ENCODE measurements at regions not wholly inside any gene's neighbourhood (a gene's known extent, or its start where the extent isn't known, plus 50 kb on each side); places are given as distances from the start of the nearest gene placed in this dataset.

GRCh38 chr20:56174416-56174815, 74.1 kb upstream of the MC3R start:
- H2BK15ac ChIP-seq (ENCODE audit: low read depth, low read length) = no peak overlapping the region
- Mint-ChIP-seq H3K27me3 (ENCODE audit: low read depth) (peaks cover 2% of the 10 kb centered on the region), H3K27ac (no peak overlapping the region), H3K9me3 (peaks cover 94 to 99% of the 10 kb centered on the region in 2 experiments), H3K4me1 (no peaks in the 10 kb centered on the region), H3K4me3 (no peak overlapping the region), H3K36me3 (ENCODE audit: insufficient read depth in 1 of 3, low read depth in 3 of 3) (peaks cover 10 to 34% (median 13%) of the 10 kb centered on the region in 3 experiments; a peak in 6 of 7 replicates)
- H4K20me1 ChIP-seq (ENCODE audit: control insufficient read depth, insufficient read depth, insufficient read length) = no peaks in the 10 kb centered on the region
- no peak overlapping the region for H4K91ac ChIP-seq (ENCODE audit: insufficient read length, low read depth, low read length)
- no peak for DNase-seq
- H3K4me2 ChIP-seq (ENCODE audit: insufficient read depth, insufficient read length, low read length) = no peak overlapping the region
- WGBS (ENCODE audit: extremely low coverage, insufficient read length, low lambda C conversion rate) = no CpG with 5 or more reads among the region's 3 CpGs
- no peak overlapping the region for H3K18ac ChIP-seq (ENCODE audit: insufficient read length, low read depth, low read length)
- H3K23ac ChIP-seq (ENCODE audit: insufficient read length, low read depth, low read length) = no peak overlapping the region
- no peak overlapping the region for H2BK5ac ChIP-seq (ENCODE audit: insufficient read length, low read length)
- H3K14ac ChIP-seq (ENCODE audit: insufficient read depth, low read length) = no peak overlapping the region
- H2AK5ac ChIP-seq (ENCODE audit: insufficient read length, low read length) = no peak overlapping the region
- H2BK20ac ChIP-seq (ENCODE audit: low read depth, low read length, poor library complexity, severe bottlenecking) = no peak overlapping the region
- H2BK12ac ChIP-seq (ENCODE audit: insufficient read length, low read depth, low read length) = no peak overlapping the region
- H3K23me2 ChIP-seq (ENCODE audit: insufficient read length, low read depth, low read length, poor library complexity, severe bottlenecking) = no peaks in the 10 kb centered on the region
- no peak overlapping the region for H2BK120ac ChIP-seq (ENCODE audit: low read depth, low read length, poor library complexity, severe bottlenecking)
- no peaks in the 10 kb centered on the region for H3K4me1 ChIP-seq (ENCODE audit: insufficient read depth, low read length)
- H3K9me3 ChIP-seq (ENCODE audit: control insufficient read depth, low read depth, low read length) = peaks cover 97% of the 10 kb centered on the region
- no peak overlapping the region for H4K8ac ChIP-seq (replicated peaks; ENCODE audit: insufficient read length, low read depth, low read length)
- H3K4ac ChIP-seq (ENCODE audit: low read depth, low read length) = no peak overlapping the region
- no peak overlapping the region for H3K56ac ChIP-seq (ENCODE audit: insufficient read length, low read depth, low read length)
- no peaks in the 10 kb centered on the region for H3K27me3 ChIP-seq (ENCODE audit: insufficient read depth, low read length)
- no peak overlapping the region for H3T11ph ChIP-seq (ENCODE audit: low read length)
- H3K79me2 ChIP-seq (ENCODE audit: insufficient read depth, low read length) = no peaks in the 10 kb centered on the region
- no peak overlapping the region for H3K9ac ChIP-seq (ENCODE audit: extremely low read depth, insufficient read length, low read length)
- H3K79me1 ChIP-seq (ENCODE audit: insufficient read depth, low read depth, low read length, poor library complexity, severe bottlenecking) = no peaks in the 10 kb centered on the region
- TF ChIP-seq, protein P1, sequence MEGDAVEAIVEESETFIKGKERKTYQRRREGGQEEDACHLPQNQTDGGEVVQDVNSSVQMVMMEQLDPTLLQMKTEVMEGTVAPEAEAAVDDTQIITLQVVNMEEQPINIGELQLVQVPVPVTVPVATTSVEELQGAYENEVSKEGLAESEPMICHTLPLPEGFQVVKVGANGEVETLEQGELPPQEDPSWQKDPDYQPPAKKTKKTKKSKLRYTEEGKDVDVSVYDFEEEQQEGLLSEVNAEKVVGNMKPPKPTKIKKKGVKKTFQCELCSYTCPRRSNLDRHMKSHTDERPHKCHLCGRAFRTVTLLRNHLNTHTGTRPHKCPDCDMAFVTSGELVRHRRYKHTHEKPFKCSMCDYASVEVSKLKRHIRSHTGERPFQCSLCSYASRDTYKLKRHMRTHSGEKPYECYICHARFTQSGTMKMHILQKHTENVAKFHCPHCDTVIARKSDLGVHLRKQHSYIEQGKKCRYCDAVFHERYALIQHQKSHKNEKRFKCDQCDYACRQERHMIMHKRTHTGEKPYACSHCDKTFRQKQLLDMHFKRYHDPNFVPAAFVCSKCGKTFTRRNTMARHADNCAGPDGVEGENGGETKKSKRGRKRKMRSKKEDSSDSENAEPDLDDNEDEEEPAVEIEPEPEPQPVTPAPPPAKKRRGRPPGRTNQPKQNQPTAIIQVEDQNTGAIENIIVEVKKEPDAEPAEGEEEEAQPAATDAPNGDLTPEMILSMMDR (conservative IDR thresholded peaks at IDR 0.05) = no peak
- no peak overlapping the region for H4K5ac ChIP-seq (ENCODE audit: insufficient read length, low read depth, low read length)
- H2AFZ ChIP-seq (ENCODE audit: low read length) = no peak overlapping the region
- H3K27ac ChIP-seq (ENCODE audit: insufficient read length, low read depth, low read length) = no peak overlapping the region

All from H9 (cell line).